ENCODE measurements at regions not wholly inside any gene's neighbourhood (a gene's known extent, or its start where the extent isn't known, plus 50 kb on each side); places are given as distances from the start of the nearest gene placed in this dataset.

GRCh38 chr9:117466111-117466510 is 51.3 kb upstream of the ASTN2 start:
- Histone ChIP-seq H3K4me1 (no peaks in the 10 kb centered on the region), H3K27me3 (no peaks in the 10 kb centered on the region), H3K4me3 (no peak overlapping the region), H3K9me3 (no peaks in the 10 kb centered on the region), H3K27ac (no peak overlapping the region), H3K36me3 (no peaks in the 10 kb centered on the region)
- intact Hi-C loops (cut with DNase I): no loop called here
- no peak for TF ChIP-seq CTCF (IDR thresholded peaks at IDR 0.05)
- no peak for DNase-seq (ENCODE audit: low spot score in 2 of 2)

DNA sequence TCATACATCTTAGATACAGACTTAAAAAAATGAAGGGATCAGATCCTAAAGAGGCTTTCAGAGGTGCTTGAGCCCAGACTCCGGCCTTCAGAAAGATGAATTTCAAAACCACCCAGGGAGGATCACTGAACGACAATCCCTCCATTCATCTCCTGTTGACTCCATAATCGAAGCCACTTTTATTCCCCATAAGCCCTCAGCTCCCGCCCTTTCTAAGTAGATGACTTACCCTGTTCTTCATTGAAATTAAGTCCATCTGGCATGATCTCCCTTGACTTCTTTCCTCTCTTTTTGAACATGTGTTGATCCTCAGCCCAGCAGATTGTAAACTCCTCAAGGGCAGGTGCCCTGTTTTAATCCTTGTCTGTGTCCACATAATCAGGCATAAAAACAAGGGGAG is 50.8 kb upstream of the ASTN2 start:
- H3K27me3 ChIP-seq: no peaks in the 10 kb centered on the region
- DNase-seq (ENCODE audit: low spot score in 2 of 2): no peak
- H3K4me1 ChIP-seq: no peaks in the 10 kb centered on the region
- H3K9me3 ChIP-seq: no peaks in the 10 kb centered on the region
- H3K27ac ChIP-seq: no peak overlapping the region
- H3K4me3 ChIP-seq: no peak overlapping the region
- intact Hi-C loops (cut with DNase I): no loop called here
- no peak for TF ChIP-seq CTCF (IDR thresholded peaks at IDR 0.05)
- no peaks in the 10 kb centered on the region for H3K36me3 ChIP-seq

DNA sequence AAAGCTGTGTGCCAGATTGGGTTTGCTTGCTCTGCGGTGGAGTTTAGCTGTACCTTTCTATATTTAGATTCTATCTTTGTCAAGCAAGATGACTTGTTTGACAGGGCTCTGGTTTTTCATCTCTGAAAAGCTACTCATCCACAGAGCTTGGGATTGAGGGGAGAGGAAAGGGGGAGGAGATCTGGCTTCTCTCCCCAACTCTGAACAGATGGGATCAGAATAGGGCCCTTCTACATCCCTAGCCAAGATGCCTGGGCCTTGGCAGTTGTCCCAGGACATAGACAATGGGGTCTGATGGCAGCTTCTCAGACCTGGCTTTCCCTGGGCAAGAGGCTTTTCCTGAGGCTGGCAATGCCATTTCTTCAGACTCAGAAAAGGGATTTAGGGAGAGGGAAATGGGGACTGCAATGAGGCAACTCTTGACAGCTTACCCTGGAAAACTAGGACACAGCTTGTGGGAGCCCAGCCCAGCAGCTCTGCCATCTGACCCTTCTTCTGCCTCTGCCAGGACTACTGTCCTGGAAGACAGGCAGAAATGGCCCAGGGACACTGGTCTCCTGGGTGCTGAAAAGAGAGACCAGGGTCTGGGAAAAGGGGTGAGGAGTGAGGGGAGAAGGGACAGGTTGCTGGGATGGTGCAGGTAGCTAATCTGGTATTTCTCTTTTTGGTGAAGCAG is 50.2 kb upstream of the ASTN2 start:
- intact Hi-C loops (cut with DNase I): no loop called here
- Histone ChIP-seq H3K27me3 (no peaks in the 10 kb centered on the region), H3K27ac (no peak overlapping the region), H3K4me1 (no peaks in the 10 kb centered on the region), H3K36me3 (no peaks in the 10 kb centered on the region), H3K9me3 (no peaks in the 10 kb centered on the region), H3K4me3 (no peak overlapping the region)
- no peak for DNase-seq (ENCODE audit: low spot score in 2 of 2)
- no peak for TF ChIP-seq CTCF (IDR thresholded peaks at IDR 0.05)
